Choroid plexus epithelial cell (primary cell): ENCODE measurements at regions not wholly inside any gene's neighbourhood (a gene's known extent, or its start where the extent isn't known, plus 50 kb on each side); places are given as distances from the start of the nearest gene placed in this dataset.

ENCODE experiments used
- DNase-seq: peaks from one replicate; pipeline ENCODE4 v3.0.0-alpha.2; 2010; ENCODE audit warnings: low read depth
- H3K4me3 ChIP-seq: 2 replicates; pipeline ENCODE4 v1.5.1; 2011; ENCODE audit warnings: low read depth, mild to moderate bottlenecking, control low read depth, low read length, moderate library complexity
- TF ChIP-seq, protein P1 (sequence below): conservative IDR thresholded peaks from 2 replicates; pipeline ENCODE4 v1.5.1; 2011; ENCODE audit warnings: low read depth, mild to moderate bottlenecking, control low read depth, inconsistent platforms, low read length, moderate library complexity

DNA sequence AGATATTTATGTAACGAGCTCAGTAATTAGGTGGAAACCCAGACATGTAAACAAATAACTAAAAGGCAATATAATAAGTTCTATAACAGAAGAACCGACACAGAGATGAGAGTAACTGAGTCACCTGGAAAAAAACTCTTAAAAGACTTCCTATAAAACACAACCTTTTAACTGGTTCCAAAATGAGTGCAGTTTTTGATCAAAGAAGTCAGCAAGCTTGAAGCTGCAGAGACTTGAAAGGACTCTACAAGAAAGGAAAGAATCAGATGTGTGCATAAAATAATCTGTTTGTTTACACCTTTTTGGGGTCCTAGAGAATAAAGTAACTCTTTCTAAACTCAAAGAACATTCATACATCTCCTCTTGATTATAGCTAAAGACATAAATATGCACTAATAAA lies 560.4 kb upstream of the CCDC54 start:
- TF ChIP-seq, protein P1, sequence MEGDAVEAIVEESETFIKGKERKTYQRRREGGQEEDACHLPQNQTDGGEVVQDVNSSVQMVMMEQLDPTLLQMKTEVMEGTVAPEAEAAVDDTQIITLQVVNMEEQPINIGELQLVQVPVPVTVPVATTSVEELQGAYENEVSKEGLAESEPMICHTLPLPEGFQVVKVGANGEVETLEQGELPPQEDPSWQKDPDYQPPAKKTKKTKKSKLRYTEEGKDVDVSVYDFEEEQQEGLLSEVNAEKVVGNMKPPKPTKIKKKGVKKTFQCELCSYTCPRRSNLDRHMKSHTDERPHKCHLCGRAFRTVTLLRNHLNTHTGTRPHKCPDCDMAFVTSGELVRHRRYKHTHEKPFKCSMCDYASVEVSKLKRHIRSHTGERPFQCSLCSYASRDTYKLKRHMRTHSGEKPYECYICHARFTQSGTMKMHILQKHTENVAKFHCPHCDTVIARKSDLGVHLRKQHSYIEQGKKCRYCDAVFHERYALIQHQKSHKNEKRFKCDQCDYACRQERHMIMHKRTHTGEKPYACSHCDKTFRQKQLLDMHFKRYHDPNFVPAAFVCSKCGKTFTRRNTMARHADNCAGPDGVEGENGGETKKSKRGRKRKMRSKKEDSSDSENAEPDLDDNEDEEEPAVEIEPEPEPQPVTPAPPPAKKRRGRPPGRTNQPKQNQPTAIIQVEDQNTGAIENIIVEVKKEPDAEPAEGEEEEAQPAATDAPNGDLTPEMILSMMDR = no peak
- no peak for DNase-seq
- H3K4me3 ChIP-seq = no peak overlapping the region

DNA sequence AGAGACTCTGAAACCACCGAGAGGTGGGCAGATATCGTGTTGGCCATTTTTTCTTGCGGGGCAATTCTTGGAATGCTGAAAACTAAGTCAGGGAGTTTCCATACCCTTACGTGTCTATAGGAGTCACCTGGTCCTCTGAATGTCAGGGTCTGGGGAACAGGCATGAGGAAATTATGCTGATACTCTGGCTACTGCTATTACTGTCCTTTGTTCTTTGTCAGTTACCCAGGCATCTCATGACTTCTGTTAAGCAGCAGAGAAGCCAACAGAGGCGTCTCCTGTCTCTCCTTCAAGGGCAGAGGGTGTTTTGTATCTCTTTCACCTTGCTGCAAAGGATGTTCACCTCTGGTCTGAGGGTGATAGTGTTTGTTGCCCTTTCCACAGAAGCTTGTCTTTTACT lies 559.5 kb upstream of the CCDC54 start:
- DNase-seq = no peak
- no peak overlapping the region for H3K4me3 ChIP-seq
- TF ChIP-seq, protein P1 = no peak

DNA sequence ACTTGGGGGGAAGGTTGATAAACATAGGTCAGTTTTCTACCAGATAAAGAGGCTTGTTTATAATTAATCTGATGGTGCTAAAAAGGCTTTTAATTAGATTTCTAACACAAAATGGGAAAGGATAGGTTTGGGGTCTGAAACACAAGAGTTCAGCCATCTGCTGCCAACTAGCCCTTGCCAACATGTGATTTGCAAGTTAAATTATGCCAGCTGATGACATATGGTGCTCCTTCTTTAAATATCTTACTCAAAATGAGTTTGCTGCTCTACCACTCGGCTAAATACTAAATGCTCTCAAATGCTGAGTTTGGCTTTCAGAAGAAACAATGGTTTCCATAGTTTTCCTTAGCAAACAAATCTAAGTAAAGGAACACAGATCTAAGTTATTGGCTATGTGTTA lies 557.8 kb upstream of the CCDC54 start:
- no peak overlapping the region for H3K4me3 ChIP-seq
- DNase-seq = no peak
- TF ChIP-seq, protein P1 = no peak

DNA sequence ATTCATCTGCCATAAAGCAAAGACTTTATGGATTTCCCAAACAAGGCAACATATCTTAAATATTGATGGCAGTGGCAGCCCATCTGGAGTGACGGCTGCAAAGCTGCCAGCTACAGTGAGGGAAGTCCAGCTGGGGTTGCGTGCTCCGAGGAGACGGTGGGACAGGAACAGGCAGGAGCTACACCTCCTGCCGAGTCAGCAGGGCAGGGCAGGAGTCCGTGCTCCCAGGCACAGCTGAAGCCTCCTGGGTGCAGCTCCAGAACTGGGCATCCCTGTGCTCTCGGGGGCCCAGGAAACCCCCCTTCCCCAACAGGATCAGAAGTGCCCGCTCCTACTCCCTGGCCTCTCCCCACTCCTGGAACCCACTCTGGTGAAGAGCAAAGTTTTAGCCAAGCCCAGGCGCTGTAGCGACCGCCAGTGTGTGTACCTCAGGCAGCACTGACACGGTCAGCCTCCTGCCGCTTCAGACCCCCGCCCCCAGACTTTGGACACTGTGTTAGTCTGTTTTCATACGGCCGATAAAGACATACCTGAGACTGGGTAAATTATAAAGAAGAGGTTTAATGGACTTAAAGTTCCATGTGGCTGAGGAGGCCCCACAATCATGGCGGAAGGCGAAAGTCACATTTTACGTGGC lies 556.4 kb upstream of the CCDC54 start:
- no peak for DNase-seq
- TF ChIP-seq, protein P1 = no peak
- H3K4me3 ChIP-seq = no peak overlapping the region

DNA sequence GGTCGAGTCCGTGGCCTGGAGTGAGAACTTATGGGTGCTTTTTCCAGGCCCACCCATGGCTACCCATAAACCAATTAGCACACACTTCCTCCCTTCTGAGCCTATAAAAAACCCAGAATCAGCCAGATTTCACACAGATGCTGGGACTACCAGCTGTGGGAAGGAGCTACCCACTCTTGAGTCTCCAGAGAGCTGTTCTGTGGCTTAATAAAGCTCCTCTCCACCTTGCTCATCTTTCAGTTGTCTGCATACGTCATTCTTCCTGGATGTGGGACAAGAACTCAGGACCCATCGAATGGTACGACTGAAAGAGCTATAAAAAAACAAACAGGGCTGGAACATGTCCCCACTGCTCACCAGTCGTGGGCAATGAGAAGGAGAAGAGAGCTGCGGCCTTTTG lies 555.4 kb upstream of the CCDC54 start:
- TF ChIP-seq, protein P1 = no peak
- no peak for DNase-seq
- no peak overlapping the region for H3K4me3 ChIP-seq

DNA sequence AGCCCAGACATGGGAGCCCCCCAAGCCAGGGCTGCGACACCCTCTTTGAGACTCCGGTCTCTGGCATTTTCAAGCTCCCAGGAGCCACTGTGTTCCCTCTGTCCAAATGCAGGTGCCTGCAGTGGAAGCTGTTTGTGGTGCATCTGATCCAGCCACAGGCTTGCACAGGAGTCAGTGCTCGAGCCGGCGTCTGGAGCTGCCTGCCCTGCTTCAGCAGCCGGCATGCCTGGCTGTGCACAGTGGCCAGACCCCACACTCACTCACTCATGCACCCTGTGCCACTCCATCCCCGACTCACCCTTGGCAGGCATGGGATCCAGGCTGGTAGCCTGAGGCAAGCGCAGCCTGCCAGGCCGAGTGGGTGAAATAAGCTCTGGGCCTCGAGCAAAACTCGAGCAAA lies 555.0 kb upstream of the CCDC54 start:
- DNase-seq = no peak
- no peak overlapping the region for H3K4me3 ChIP-seq
- TF ChIP-seq, protein P1 = no peak

DNA sequence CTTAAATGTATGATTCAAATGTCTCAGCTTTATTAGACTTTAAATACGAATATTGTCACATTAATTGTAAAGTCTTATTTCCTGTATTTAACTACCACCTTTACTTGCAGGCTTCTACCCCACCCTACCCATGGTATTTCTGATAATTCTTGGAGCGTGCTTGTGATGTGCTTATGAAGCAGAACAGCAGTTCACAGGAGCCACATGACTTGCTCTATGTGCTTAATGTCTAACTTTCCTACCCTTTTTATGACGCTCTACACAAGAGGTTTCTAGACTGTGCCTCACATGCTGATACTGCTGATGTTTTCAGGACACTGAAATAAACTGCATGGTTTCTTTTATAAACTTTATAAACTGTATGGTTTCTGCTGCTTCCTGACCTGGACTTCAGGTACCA lies 553.5 kb upstream of the CCDC54 start:
- TF ChIP-seq, protein P1 = no peak
- no peak overlapping the region for H3K4me3 ChIP-seq
- DNase-seq = no peak
